GM19351 (cell line): ENCODE measurements at regions not wholly inside any gene's neighbourhood (a gene's known extent, or its start where the extent isn't known, plus 50 kb on each side); places are given as distances from the start of the nearest gene placed in this dataset.

Experiments
- ATAC-seq: cut with Tn5 transposase; IDR thresholded peaks from one replicate; pipeline ENCODE4 v1.9.1; 2021; ENCODE audit warnings: mild to moderate bottlenecking, moderate library complexity; ENCODE audit not compliant: unreplicated experiment

DNA sequence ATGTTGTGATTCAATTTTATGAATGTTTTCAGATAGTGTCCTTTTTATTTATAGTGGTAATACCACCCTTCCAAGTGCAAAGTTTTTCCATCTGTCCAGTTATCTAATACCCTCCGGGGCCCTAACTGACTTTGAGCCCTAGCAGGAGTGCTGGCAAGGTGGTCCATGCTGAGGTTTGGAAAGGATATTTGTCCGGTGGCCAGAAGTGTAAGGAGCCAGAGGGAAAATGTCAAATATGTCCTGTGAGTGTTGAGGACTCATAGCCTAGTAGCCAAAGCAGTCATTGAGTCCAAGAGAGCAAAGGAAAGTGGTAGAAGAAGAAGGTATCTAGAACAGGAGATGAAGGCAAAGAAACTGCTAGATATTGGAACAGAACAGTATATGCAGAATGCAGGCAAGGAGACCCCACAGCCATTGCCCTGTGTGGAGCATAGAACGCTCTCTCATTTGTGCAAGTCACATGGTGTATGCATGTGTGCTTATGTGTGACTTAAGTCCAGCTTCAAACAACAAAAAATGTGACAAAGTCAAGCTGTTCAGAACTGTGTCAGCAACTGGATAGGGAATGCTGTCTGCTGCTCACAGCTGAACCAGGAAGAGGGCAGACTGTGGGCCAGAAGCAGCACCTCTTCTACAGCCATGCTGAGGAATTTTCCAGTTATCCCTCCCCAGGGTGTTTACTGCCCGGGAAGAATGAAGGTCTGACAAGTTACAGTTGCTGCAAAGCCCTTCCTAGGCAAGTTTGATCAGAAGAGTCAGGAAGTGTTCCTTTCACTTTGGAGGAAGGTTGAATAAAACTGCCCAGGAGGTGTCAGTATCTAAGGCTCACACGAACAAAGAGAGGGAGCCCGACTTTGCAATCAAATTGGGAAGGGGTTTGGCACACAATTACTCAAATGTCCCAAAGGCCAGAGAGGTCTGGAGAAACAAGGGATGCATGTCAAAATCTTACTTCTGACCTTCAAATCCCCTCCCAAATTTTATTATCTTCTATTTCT, 463.3 kb upstream of the DMAC1 start:
- ATAC-seq = no peak

DNA sequence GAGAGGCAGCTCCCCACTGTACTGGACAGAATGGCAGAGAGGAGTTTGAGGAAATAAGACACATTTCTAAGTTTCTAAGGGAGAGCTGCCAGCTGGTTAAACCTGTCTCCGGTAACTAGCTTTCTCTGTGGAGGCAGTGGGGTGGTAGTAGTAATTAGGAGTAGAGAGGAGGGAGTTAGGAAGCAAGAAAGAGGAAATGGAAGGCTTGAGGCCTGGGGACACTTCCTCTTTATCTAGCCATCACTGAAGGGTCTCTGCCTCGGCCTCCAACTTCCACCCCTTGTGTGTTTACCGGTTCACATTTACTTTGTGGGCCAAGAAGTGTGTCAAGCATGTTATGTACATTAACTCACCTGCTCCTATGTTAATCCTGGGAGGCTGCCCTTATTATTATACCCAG, 462.2 kb upstream of the DMAC1 start:
- no peak for ATAC-seq

GRCh38 chr9:8259028-8259427, 459.4 kb upstream of the DMAC1 start:
- no peak for ATAC-seq

- no peak for ATAC-seq
Measured at GRCh38 chr9:8256880-8257279, 457.3 kb upstream of the DMAC1 start.

DNA sequence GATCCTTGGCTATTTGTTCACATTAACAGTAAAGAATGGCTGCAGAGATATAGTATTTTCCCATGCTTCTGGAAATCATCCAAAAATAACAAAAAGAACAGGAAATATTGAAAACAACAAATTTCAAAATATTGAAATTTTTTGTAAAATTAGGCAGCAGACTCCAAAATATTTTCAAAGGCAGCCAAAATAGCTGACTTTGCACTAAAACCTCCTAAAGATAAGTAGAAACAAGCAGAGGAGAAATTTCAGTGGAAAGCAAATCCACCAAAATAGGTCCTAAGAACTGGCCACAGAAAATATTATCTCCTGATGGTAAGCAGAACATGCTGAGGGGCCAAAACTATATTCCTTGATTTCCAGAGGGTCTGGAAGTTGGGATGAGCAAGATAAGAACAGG, 456.3 kb upstream of the DMAC1 start:
- ATAC-seq = no peak

DNA sequence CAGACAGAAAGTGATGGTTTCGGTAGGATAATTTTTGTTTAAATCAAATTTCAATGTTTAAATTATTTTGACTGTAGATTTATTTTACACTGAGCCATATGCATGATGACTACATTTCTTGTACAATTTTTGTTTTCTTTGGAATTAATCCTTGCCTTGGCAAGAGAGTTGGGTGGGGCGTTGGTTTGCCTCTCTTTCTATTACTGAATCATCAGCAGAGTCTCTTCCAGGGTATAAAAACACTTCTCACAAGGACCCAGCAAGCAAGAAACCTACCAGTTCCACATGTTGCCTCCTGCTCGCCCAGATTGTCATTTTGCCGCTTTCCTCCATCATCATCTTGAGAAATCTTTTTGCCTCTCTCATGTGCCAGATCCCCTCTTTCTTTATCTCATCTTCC, 455.0 kb upstream of the DMAC1 start:
- ATAC-seq = no peak

- no peak for ATAC-seq
Measured at GRCh38 chr9:8252445-8252844, 452.9 kb upstream of the DMAC1 start.

DNA sequence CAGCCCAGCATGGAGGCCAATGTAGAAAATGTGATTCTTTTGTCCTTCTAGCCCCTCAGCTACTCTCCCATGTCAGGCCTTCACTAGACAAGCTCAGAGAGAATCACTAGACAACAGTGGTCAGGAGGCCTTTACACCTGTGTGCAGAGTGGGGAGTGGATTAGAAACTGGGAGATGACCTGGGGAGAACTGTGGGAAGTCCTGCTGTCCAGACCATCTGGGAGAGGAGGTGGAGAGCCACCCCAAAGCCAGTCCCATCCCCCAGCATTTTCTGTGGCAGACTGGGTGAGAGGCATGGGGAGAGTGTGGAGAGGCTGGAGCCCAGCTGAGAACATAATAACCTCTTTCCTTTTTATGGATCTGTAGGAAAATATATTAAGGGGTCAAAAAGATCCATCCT, 452.0 kb upstream of the DMAC1 start:
- ATAC-seq = no peak

DNA sequence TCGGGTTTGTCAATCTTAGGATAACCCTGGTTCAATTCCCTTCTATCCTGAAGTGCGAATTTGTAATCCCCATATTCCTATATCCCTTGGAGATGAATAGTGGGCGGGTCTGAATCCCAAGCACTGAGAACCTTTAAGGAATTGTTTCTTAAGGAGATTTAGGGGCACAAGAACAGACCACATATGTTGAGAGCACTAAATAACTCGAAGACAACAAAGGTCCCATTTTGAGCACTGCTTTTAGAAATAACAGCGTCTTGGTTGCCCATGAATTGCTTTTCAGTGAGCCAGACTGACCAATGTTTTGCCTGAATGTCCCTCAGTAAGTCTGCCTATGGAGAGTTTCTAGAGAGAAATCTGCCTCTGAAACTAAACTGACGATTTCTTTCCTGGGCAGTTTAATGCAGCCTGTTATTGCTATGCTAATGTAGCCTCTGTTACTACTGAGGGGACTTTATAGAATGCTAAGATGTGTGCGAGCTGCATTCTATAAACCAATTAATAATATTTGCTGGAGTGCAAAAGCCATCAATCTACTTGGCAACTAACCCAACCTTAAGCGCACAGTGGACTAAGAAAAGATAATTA, 445.0 kb upstream of the DMAC1 start:
- ATAC-seq = no peak

GRCh38 chr9:8241201-8241600, 441.6 kb upstream of the DMAC1 start:
- ATAC-seq = no peak

GRCh38 chr9:8237096-8237495, 437.5 kb upstream of the DMAC1 start:
- ATAC-seq = no peak

DNA sequence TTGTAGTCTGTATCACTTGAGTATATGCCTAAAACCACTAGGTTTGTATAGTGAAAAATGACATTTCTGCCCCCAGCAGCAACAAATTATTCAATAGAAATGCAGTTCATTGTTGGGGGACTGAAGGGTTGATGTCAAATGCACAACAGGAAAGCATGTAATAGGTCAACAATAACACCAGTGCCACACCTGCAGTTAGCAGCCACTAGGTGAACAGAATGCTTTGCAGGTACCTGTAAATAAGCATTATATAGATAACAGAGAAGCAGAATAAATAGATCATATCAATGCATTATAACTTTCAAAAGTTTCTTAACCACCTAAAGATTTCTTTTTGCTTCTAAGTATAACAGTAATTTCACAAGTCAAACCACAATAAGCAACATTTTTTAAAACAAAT, 435.9 kb upstream of the DMAC1 start:
- no peak for ATAC-seq

- ATAC-seq = no peak
Measured at GRCh38 chr9:8234316-8234715, 434.7 kb upstream of the DMAC1 start.

GRCh38 chr9:8232726-8233125, 433.1 kb upstream of the DMAC1 start:
- ATAC-seq = no peak

GRCh38 chr9:8229226-8229625, 429.6 kb upstream of the DMAC1 start:
- no peak for ATAC-seq

DNA sequence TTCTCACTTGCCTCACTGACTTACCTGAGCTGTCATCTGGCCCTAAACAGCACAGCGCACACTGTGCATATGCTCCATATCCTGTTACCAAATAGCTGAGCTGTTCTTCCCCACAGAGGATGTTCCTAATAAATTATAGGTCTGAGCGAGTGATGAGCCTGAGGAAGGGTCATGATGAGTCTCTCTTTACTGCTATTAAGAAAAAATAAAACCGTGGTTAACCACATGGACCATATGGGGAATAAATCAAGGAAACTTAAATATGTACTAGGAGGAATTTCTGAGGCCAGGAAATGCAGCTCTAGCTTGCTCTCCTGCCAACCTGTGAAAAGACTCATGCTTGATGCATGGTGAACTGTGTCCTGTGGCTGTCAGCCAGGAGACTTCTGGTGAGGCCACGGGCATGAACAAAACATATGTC, 424.8 kb upstream of the DMAC1 start:
- ATAC-seq = no peak

DNA sequence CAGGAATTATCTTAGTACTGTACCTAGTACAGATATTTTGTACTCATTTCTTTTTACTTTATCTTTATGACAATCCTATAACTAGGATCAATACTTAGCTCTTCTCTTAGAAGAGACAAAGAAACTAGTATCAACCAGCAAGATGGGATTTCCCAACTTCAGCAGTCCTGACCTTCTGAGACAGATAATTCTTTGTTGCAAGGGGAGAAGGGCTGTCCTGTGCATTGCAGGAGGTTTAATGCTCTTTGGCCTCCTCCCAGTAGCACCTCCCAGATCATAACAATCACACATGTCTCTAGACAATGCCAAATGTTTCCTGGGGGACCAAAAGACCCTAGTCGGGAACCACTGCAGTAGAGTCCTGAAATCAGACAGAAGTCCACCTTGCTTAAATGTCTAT, 424.3 kb upstream of the DMAC1 start:
- no peak for ATAC-seq

GRCh38 chr9:8221462-8221861, 421.9 kb upstream of the DMAC1 start:
- ATAC-seq = no peak

DNA sequence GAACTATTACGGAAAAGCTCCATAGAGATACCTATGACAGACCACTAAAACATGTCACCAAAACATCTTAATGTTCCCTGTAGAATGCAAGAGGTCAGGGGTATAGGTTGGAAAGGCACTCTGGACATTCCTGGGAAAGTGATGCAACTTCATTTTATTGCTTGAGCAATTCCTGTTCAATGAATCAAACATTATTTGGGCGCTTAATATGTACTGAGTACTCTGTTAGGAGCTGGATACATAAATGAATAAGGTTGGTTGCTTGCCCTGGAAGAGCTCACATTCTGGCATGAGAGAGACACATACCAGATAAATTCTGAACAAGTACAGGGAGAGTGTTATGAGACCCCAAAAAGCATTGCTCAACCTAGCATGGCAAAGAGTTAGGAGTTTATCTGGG, 408.9 kb upstream of the DMAC1 start:
- ATAC-seq = no peak

- no peak for ATAC-seq
Measured at GRCh38 chr9:8207596-8207995, 408.0 kb upstream of the DMAC1 start.

DNA sequence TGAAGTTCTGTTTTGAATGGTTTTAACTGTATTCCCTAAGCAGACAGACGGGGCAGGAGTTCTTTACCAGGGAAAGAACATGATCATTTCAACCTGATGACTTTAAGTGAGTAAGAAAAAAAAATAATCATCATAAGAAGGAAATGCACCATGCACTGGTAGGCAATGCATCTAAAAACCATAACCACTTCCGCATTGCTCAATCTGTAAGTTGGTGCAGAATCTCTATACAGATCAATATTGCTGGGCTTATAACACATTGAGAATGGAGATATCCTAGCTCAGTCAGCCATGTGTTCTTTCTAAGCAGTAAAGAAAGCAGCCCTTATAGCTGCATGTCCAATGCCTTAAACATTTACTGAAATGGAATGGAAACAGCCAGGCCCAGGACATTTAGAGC, 407.1 kb upstream of the DMAC1 start:
- ATAC-seq = no peak

- no peak for ATAC-seq
Measured at GRCh38 chr9:8205576-8205975, 406.0 kb upstream of the DMAC1 start.
